ENCODE measurements at regions not wholly inside any gene's neighbourhood (a gene's known extent, or its start where the extent isn't known, plus 50 kb on each side); places are given as distances from the start of the nearest gene placed in this dataset.

DNA sequence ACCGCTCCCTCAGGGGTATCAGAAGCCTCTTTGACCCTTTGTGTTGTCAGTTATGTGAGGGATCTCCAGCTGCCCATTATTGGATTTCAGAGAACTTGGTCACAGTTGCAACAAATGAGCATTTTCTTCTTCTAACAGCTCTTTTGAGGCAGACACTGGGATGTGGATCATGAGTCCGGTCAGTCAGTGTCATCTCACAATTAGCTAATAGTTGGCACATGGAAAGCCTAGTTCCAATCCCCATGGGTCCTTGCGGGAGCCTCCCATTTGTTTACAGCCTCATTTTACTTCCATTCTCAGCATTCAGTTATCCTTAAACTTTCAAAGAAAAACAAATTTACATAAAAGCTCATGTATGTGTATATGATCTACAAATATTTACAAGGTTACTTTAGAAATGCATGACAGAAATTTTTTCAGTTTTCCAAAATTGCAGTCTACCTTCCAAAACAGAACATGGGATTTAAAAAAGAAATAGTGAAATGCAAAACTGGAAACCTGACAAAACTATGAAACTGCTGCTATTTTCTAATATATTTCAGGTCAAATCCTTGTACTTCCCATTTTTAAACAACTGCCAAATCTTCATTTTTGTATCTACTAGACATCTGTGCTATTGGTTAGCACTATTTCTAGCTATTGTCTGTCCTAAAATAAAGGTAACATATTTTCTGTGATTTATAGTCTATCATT lies 547.1 kb upstream of the ZEB2 start:
- POLR2A ChIA-PET, result interaction anchor here (0.6 kb wide), 1 partner anchor 440 kb away, joined by 3 read pairs; no protein-coding TSS in a partner anchor
- H3K27me3 Mint-ChIP-seq (ENCODE audit: insufficient read depth, unreplicated experiment), result no peaks in the 10 kb centered on the region
- peaks cover 28% of the 10 kb centered on the region for H3K4me1 Mint-ChIP-seq (ENCODE audit: insufficient read depth, unreplicated experiment)
- H3K4me3 Mint-ChIP-seq (ENCODE audit: unreplicated experiment), result no peak overlapping the region
- DNase-seq (ENCODE audit: unreplicated experiment), result no peak
- H3K9me3 Mint-ChIP-seq (ENCODE audit: unreplicated experiment), result peaks cover 15% of the 10 kb centered on the region
- TF ChIP-seq, protein P1, sequence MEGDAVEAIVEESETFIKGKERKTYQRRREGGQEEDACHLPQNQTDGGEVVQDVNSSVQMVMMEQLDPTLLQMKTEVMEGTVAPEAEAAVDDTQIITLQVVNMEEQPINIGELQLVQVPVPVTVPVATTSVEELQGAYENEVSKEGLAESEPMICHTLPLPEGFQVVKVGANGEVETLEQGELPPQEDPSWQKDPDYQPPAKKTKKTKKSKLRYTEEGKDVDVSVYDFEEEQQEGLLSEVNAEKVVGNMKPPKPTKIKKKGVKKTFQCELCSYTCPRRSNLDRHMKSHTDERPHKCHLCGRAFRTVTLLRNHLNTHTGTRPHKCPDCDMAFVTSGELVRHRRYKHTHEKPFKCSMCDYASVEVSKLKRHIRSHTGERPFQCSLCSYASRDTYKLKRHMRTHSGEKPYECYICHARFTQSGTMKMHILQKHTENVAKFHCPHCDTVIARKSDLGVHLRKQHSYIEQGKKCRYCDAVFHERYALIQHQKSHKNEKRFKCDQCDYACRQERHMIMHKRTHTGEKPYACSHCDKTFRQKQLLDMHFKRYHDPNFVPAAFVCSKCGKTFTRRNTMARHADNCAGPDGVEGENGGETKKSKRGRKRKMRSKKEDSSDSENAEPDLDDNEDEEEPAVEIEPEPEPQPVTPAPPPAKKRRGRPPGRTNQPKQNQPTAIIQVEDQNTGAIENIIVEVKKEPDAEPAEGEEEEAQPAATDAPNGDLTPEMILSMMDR (IDR thresholded peaks at IDR 0.05; ENCODE audit: unreplicated experiment), result no peak
- peak overlapping the region; percentile 65 for H3K27ac Mint-ChIP-seq (ENCODE audit: low read depth, unreplicated experiment)
- intact Hi-C loops (cut with micrococcal nuclease), result no loop called here
- no peaks in the 10 kb centered on the region for H3K36me3 Mint-ChIP-seq (ENCODE audit: insufficient read depth, unreplicated experiment)
- CTCF ChIA-PET, result interaction anchor here (0.5 to 0.7 kb wide), 2 partner anchors 489 to 1232 kb away, joined by 3 read pairs; no protein-coding TSS in a partner anchor
- BruUV-seq (replicated peaks), result no TSS peak

DNA sequence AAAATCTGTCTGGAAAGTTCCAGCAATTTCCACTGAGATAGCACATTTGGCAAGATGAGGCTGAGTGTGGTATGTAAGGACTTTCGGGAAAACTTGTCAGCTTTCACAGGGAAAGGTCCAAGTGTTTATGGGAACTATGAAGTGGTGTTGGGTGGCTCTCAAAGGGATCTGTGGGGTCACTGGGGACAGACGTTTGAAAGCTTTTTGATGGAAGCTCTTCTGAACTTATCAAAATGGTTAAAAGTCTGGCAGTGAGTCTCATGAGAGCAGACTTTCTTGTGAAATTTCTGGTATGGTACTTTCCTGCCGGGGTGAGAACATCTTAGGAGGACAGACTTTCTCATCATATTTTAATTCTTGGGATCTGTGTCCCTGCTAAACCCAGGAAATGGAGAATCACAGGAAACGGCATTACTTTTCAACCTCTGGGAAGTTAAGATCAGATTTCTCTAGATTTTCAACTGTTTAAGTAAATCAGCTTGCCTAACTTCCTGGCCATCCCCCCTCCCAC lies 546.3 kb upstream of the ZEB2 start:
- TF ChIP-seq, protein P1 (IDR thresholded peaks at IDR 0.05; ENCODE audit: unreplicated experiment), result no peak
- POLR2A ChIA-PET, result no interaction called here
- H3K4me1 Mint-ChIP-seq (ENCODE audit: insufficient read depth, unreplicated experiment), result peaks cover 33% of the 10 kb centered on the region
- peaks cover 17% of the 10 kb centered on the region for H3K9me3 Mint-ChIP-seq (ENCODE audit: unreplicated experiment)
- intact Hi-C loops (cut with micrococcal nuclease), result no loop called here
- DNase-seq (ENCODE audit: unreplicated experiment), result no peak
- CTCF ChIA-PET, result interaction anchor here (0.6 kb wide), 1 partner anchor 1660 kb away, joined by 4 read pairs; no protein-coding TSS in a partner anchor
- no TSS peak for BruUV-seq (replicated peaks)
- no peaks in the 10 kb centered on the region for H3K36me3 Mint-ChIP-seq (ENCODE audit: insufficient read depth, unreplicated experiment)
- H3K4me3 Mint-ChIP-seq (ENCODE audit: unreplicated experiment), result no peak overlapping the region
- peak overlapping the region; percentile 65 for H3K27ac Mint-ChIP-seq (ENCODE audit: low read depth, unreplicated experiment)
- H3K27me3 Mint-ChIP-seq (ENCODE audit: insufficient read depth, unreplicated experiment), result no peaks in the 10 kb centered on the region

DNA sequence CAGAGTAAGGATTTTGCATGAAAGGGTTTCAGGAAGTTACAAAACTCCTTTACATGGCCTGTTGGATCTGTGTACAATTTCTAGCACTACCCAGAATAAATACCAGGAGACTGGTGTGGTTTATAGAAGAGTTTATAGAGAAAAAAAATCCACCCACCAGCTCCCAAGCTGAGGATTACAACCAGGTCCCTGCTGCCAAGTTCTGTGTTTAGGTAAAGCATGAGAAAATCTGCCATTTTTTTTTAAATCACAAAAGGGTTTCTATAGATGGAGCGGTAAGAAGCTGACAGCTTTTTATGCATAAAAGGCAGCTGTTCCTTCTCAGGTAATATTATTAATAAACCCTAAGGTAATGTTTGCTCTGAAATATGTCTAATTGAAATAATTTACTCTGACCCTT lies 545.4 kb upstream of the ZEB2 start:
- CTCF ChIA-PET, result interaction anchor here (0.6 kb wide), 1 partner anchor 656 kb away, joined by 3 read pairs; no protein-coding TSS in a partner anchor
- no TSS peak for BruUV-seq (replicated peaks)
- peak overlapping the region; percentile 35 for H3K27ac Mint-ChIP-seq (ENCODE audit: low read depth, unreplicated experiment)
- no peak for DNase-seq (ENCODE audit: unreplicated experiment)
- no peak overlapping the region for H3K4me3 Mint-ChIP-seq (ENCODE audit: unreplicated experiment)
- POLR2A ChIA-PET, result interaction anchor here (0.6 to 1.3 kb wide), 3 partner anchors 56 to 104 kb away, joined by 3 read pairs; no protein-coding TSS in a partner anchor
- TF ChIP-seq, protein P1 (IDR thresholded peaks at IDR 0.05; ENCODE audit: unreplicated experiment), result no peak
- H3K36me3 Mint-ChIP-seq (ENCODE audit: insufficient read depth, unreplicated experiment), result no peaks in the 10 kb centered on the region
- peaks cover 40% of the 10 kb centered on the region for H3K4me1 Mint-ChIP-seq (ENCODE audit: insufficient read depth, unreplicated experiment)
- intact Hi-C loops (cut with micrococcal nuclease), result no loop called here
- no peaks in the 10 kb centered on the region for H3K27me3 Mint-ChIP-seq (ENCODE audit: insufficient read depth, unreplicated experiment)
- peaks cover 17% of the 10 kb centered on the region for H3K9me3 Mint-ChIP-seq (ENCODE audit: unreplicated experiment)

DNA sequence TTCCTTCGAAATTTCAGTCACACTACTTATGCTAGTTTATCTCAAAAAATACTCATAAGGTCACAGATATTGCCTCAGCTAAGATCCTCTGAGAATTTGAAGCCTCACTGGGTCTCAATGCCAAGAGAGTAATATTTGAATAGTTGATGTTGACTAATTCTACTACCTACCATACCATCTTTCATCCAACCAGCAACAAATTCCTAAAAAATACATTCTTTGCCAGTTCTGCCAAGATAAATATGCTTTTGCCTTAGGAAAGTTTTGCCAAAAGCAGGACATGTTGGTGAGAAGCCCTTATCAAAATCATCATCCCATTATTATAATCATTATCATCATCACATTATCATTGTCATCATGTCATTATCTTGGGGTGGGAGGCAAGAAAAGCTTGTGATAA lies 544.6 kb upstream of the ZEB2 start:
- Mint-ChIP-seq H3K4me1 (ENCODE audit: insufficient read depth, unreplicated experiment) (peaks cover 40% of the 10 kb centered on the region), H3K36me3 (ENCODE audit: insufficient read depth, unreplicated experiment) (no peaks in the 10 kb centered on the region), H3K4me3 (ENCODE audit: unreplicated experiment) (no peak overlapping the region), H3K9me3 (ENCODE audit: unreplicated experiment) (peaks cover 17% of the 10 kb centered on the region), H3K27me3 (ENCODE audit: insufficient read depth, unreplicated experiment) (no peaks in the 10 kb centered on the region), H3K27ac (ENCODE audit: low read depth, unreplicated experiment) (no peak overlapping the region)
- DNase-seq (ENCODE audit: unreplicated experiment), result no peak
- intact Hi-C loops (cut with micrococcal nuclease), result no loop called here
- no TSS peak for BruUV-seq (replicated peaks)
- ChIA-PET POLR2A (interaction anchor here (1.3 kb wide), 1 partner anchor 80 kb away, joined by 3 read pairs; no protein-coding TSS in a partner anchor), CTCF (no interaction called here)
- TF ChIP-seq, protein P1 (IDR thresholded peaks at IDR 0.05; ENCODE audit: unreplicated experiment), result no peak

Data from MCF 10A (cell line).